Mesothelial cell of epicardium (in vitro differentiated cells): ENCODE measurements at regions not wholly inside any gene's neighbourhood (a gene's known extent, or its start where the extent isn't known, plus 50 kb on each side); places are given as distances from the start of the nearest gene placed in this dataset.

Source experiments
- DNase-seq, 2 experiments: peaks; one replicate each; pipeline ENCODE4 v3.0.0; 2021; ENCODE audit warnings: low spot score in 2 of 2; ENCODE audit not compliant: unreplicated experiment in 2 of 2
- H3K27ac Mint-ChIP-seq: 2 replicates; pipeline ENCODE4 v1.8.0; 2021; ENCODE audit warnings: mixed read lengths
- H3K27me3 Mint-ChIP-seq: 2 replicates; pipeline ENCODE4 v1.8.0; 2021; ENCODE audit warnings: low read depth, mixed read lengths
- H3K36me3 Mint-ChIP-seq: 2 replicates; pipeline ENCODE4 v1.8.0; 2021; ENCODE audit warnings: mixed read lengths
- H3K4me1 Mint-ChIP-seq: 2 replicates; pipeline ENCODE4 v1.8.0; 2021; ENCODE audit warnings: mixed read lengths
- H3K4me3 Mint-ChIP-seq: 2 replicates; pipeline ENCODE4 v1.8.0; 2021; ENCODE audit warnings: mild to moderate bottlenecking, moderate library complexity, mixed read lengths
- H3K9me3 Mint-ChIP-seq: 2 replicates; pipeline ENCODE4 v1.8.0; 2021; ENCODE audit warnings: mixed read lengths
- CTCF ChIP-seq: fragments of 200-600 bp; sonication (generic); IDR thresholded peaks from one replicate; pipeline ENCODE4 v1.5.0; 2021; ENCODE audit warnings: antibody characterized with exemption; ENCODE audit not compliant: unreplicated experiment

DNA sequence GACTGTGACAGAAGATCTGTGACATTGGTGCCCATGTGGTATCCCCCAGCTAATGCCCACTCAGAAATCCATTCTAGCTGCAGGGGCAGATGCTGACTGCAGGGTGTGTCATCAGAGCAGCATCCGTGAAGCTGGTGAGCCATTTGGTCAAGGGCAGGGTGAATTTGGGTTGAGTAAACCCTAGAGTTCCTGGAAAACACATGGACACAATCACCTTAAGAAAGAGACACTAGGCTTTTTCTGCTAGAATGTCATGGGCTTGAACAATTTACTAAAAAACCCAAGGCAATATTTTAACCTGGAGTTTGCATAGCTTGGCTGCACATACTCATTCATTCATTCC lies 100.0 kb downstream of the ADAMTS15 start:
- Mint-ChIP-seq H3K27ac (no peak overlapping the region), H3K9me3 (no peaks in the 10 kb centered on the region), H3K4me3 (no peak overlapping the region), H3K27me3 (no peaks in the 10 kb centered on the region), H3K4me1 (no peaks in the 10 kb centered on the region), H3K36me3 (no peaks in the 10 kb centered on the region)
- no peak for DNase-seq
- TF ChIP-seq CTCF: no peak

DNA sequence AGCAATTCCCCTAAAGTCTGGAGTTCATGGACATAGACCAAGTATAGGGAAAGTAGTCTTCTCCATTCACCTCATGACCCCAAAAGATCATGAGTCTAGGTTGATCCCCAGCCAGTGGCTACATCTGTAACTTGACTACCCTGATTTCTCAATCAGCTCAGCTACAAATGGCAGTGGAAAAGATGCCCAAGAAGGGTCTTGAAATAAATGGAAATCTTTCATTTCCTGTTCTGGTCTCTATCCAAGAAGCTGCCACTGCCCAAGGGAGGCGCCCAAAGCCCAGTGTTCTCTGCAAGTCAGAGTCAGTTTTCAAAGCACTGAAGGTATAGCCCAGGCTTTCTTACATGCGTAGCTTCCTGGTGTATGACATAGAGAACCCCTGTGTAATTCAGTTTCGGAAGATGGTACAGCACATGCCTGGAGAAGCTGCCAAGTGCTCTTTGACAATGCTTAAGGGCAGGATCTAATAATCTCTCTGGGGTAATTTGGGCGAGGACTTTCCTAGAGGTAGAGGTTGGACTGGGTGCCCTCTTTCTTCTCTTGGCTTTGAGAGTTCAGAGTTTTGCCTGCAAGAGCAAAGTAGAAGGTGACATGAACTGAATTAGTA lies 101.1 kb downstream of the ADAMTS15 start:
- peaks cover 3% of the 10 kb centered on the region for H3K4me1 Mint-ChIP-seq
- no peak for DNase-seq
- no peaks in the 10 kb centered on the region for H3K9me3 Mint-ChIP-seq
- no peak overlapping the region for H3K4me3 Mint-ChIP-seq
- no peaks in the 10 kb centered on the region for H3K27me3 Mint-ChIP-seq
- no peaks in the 10 kb centered on the region for H3K36me3 Mint-ChIP-seq
- TF ChIP-seq CTCF: no peak
- H3K27ac Mint-ChIP-seq: no peak overlapping the region

DNA sequence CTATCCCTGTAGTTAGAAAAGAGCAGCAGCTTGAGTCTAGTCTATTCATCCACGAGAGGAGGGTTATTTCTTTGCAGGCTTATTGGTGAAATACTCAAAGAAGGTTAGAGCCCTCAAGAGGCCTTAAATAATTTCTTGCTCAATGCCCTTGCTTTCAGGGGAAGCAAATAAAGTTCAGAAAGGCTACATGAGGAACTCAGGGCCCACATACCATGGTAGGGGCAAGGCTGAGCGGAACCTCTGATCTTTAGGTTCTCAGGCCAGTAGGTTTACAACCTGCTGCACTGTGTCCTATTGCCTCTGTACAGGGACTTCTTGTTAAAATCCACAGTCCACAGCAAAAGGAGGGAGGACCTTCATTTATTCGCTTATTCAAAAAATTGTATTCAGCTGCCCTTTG lies 101.7 kb downstream of the ADAMTS15 start:
- H3K9me3 Mint-ChIP-seq: no peaks in the 10 kb centered on the region
- no peak for DNase-seq
- H3K4me3 Mint-ChIP-seq: no peak overlapping the region
- TF ChIP-seq CTCF: no peak
- no peaks in the 10 kb centered on the region for H3K27me3 Mint-ChIP-seq
- H3K36me3 Mint-ChIP-seq: no peaks in the 10 kb centered on the region
- no peak overlapping the region for H3K27ac Mint-ChIP-seq
- peaks cover 3% of the 10 kb centered on the region for H3K4me1 Mint-ChIP-seq

- no peak for DNase-seq
- Mint-ChIP-seq H3K36me3 (no peaks in the 10 kb centered on the region), H3K4me1 (peaks cover 3% of the 10 kb centered on the region), H3K9me3 (no peaks in the 10 kb centered on the region), H3K27me3 (no peaks in the 10 kb centered on the region), H3K4me3 (no peak overlapping the region), H3K27ac (no peak overlapping the region)
- no peak for TF ChIP-seq CTCF
Measured at GRCh38 chr11:130550984-130551383, 102.5 kb downstream of the ADAMTS15 start.

- Mint-ChIP-seq H3K4me3 (no peak overlapping the region), H3K4me1 (peaks cover 3% of the 10 kb centered on the region), H3K36me3 (no peaks in the 10 kb centered on the region), H3K27me3 (no peaks in the 10 kb centered on the region), H3K9me3 (no peaks in the 10 kb centered on the region), H3K27ac (no peak overlapping the region)
- DNase-seq: no peak
- no peak for TF ChIP-seq CTCF
Measured at GRCh38 chr11:130551388-130551787, 102.9 kb downstream of the ADAMTS15 start.

DNA sequence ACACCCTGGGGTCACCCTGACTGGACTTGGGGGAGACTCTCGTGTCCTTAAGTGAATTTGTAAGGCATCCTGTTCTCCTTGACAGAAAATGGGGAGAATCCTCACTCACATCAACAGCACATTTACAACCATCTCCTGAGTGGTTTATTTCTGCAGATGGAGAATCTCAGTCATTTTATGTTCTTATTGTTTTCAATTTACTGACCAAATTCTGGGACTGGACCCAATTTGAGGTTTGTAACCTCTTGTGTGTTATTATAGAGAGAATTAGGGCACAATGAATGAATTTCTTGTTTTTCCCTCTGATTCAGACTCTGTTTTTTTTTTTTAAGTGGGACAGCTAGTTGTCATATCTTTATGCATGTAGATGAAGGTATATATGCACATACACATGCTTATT lies 104.9 kb downstream of the ADAMTS15 start:
- TF ChIP-seq CTCF: no peak
- H3K36me3 Mint-ChIP-seq: no peaks in the 10 kb centered on the region
- H3K9me3 Mint-ChIP-seq: no peaks in the 10 kb centered on the region
- H3K27ac Mint-ChIP-seq: no peak overlapping the region
- H3K4me3 Mint-ChIP-seq: no peak overlapping the region
- no peak for DNase-seq
- H3K4me1 Mint-ChIP-seq: peaks cover 3% of the 10 kb centered on the region
- no peaks in the 10 kb centered on the region for H3K27me3 Mint-ChIP-seq
